ENCODE measurements at regions not wholly inside any gene's neighbourhood (a gene's known extent, or its start where the extent isn't known, plus 50 kb on each side); places are given as distances from the start of the nearest gene placed in this dataset.
A peak's percentile ranks its signal among the peaks of the same experiment; 100 is the strongest.

GRCh38 chr17:65430209-65430833, 131.1 kb downstream of the AXIN2 start:
- no peaks in the 10 kb centered on the region for H3K27me3 ChIP-seq (ENCODE audit: control insufficient read depth in 1 of 2, insufficient read depth in 2 of 2, low read length in 2 of 2)
- no peaks in the 10 kb centered on the region for H3K36me3 Mint-ChIP-seq (ENCODE audit: low read depth)
- no peak overlapping the region for H3K4me3 Mint-ChIP-seq
- peaks cover 0 to 8% of the 10 kb centered on the region in 2 experiments for H3K9me3 ChIP-seq (ENCODE audit: control insufficient read depth in 1 of 2, insufficient read depth in 1 of 2, low read length in 2 of 2)
- peaks cover 43% of the 10 kb centered on the region for H3K4me1 Mint-ChIP-seq (ENCODE audit: low read depth)
- H3K36me3 ChIP-seq (ENCODE audit: insufficient read depth, low read length): no peaks in the 10 kb centered on the region
- H3K27ac ChIP-seq (ENCODE audit: low read depth in 1 of 2, low read length in 2 of 2): no peak overlapping the region
- H3K27me3 Mint-ChIP-seq: no peaks in the 10 kb centered on the region
- peak; percentile 84 for ATAC-seq (ENCODE audit: poor library complexity)
- DNase-seq: peak in 2 of 14 experiments; percentile 17 to 20
- POLR2A ChIA-PET: interaction anchor here (1.0 to 1.1 kb wide), 2 partner anchors 11 to 129 kb away, joined by 3 read pairs; no protein-coding TSS in a partner anchor
- TF ChIP-seq CTCF (IDR thresholded peaks at IDR 0.05): no peak
- no peak overlapping the region for H3K27ac Mint-ChIP-seq
- peaks cover 16% of the 10 kb centered on the region for H3K4me1 ChIP-seq (ENCODE audit: insufficient read depth, low read length)
- no peak overlapping the region for H3K4me3 ChIP-seq (ENCODE audit: low read length)
- H3K9me3 Mint-ChIP-seq: peaks cover 7% of the 10 kb centered on the region
- CTCF ChIA-PET: interaction anchor here (1.2 kb wide), 1 partner anchor 19 kb away, joined by 3 read pairs; no protein-coding TSS in a partner anchor
- intact Hi-C loops (cut with DNase I, micrococcal nuclease): no loop called here

- Mint-ChIP-seq H3K36me3 (ENCODE audit: low read depth) (no peaks in the 10 kb centered on the region), H3K27me3 (peaks cover 11% of the 10 kb centered on the region), H3K9me3 (peaks cover 7% of the 10 kb centered on the region), H3K4me3 (no peak overlapping the region), H3K4me1 (ENCODE audit: low read depth) (no peaks in the 10 kb centered on the region), H3K27ac (no peak overlapping the region)
- ATAC-seq (ENCODE audit: poor library complexity) (no peak), DNase-seq (no peak)
- Histone ChIP-seq H3K4me1 (ENCODE audit: insufficient read depth, low read length) (no peaks in the 10 kb centered on the region), H3K4me3 (ENCODE audit: low read length) (no peak overlapping the region), H3K27me3 (ENCODE audit: control insufficient read depth in 1 of 2, insufficient read depth in 2 of 2, low read length in 2 of 2) (no peaks in the 10 kb centered on the region), H3K9me3 (ENCODE audit: control insufficient read depth in 1 of 2, insufficient read depth in 1 of 2, low read length in 2 of 2) (no peaks in the 10 kb centered on the region), H3K27ac (ENCODE audit: low read depth in 1 of 2, low read length in 2 of 2) (no peak overlapping the region), H3K36me3 (ENCODE audit: insufficient read depth, low read length) (no peaks in the 10 kb centered on the region)
- intact Hi-C loops (cut with DNase I, micrococcal nuclease): no loop called here
- POLR2A ChIA-PET: no interaction called here
- CTCF ChIA-PET: no interaction called here
- no peak for TF ChIP-seq CTCF (IDR thresholded peaks at IDR 0.05)
Observed at GRCh38 chr17:65423346-65424140, 137.9 kb downstream of the AXIN2 start.

- Mint-ChIP-seq H3K4me1 (ENCODE audit: low read depth) (no peaks in the 10 kb centered on the region), H3K36me3 (ENCODE audit: low read depth) (no peaks in the 10 kb centered on the region), H3K27ac (no peak overlapping the region), H3K9me3 (no peaks in the 10 kb centered on the region), H3K27me3 (peaks cover 11% of the 10 kb centered on the region), H3K4me3 (no peak overlapping the region)
- ATAC-seq (ENCODE audit: poor library complexity): no peak
- Histone ChIP-seq H3K4me1 (ENCODE audit: insufficient read depth, low read length) (no peaks in the 10 kb centered on the region), H3K4me3 (ENCODE audit: low read length) (no peak overlapping the region), H3K27ac (ENCODE audit: low read depth in 1 of 2, low read length in 2 of 2) (no peak overlapping the region), H3K27me3 (ENCODE audit: control insufficient read depth in 1 of 2, insufficient read depth in 2 of 2, low read length in 2 of 2) (no peaks in the 10 kb centered on the region), H3K36me3 (ENCODE audit: insufficient read depth, low read length) (no peaks in the 10 kb centered on the region), H3K9me3 (ENCODE audit: control insufficient read depth in 1 of 2, insufficient read depth in 1 of 2, low read length in 2 of 2) (no peaks in the 10 kb centered on the region)
- TF ChIP-seq CTCF (IDR thresholded peaks at IDR 0.05): no peak
- intact Hi-C loops (cut with DNase I, micrococcal nuclease): loop anchor here in 1 of 2 experiments (10.0 kb wide), 1 partner anchor 746 kb away; no protein-coding TSS in a partner anchor
- DNase-seq: no peak
- ChIA-PET CTCF (no interaction called here), POLR2A (no interaction called here)
Observed at GRCh38 chr17:65418622-65419021, 142.8 kb downstream of the AXIN2 start.
